IMR-90 (cell line): ENCODE measurements at regions not wholly inside any gene's neighbourhood (a gene's known extent, or its start where the extent isn't known, plus 50 kb on each side); places are given as distances from the start of the nearest gene placed in this dataset.

Experiments used
- ATAC-seq: fragments of 200-7000 bp; cut with Tn5 transposase; 2 replicates; pipeline ENCODE4 v1.9.1; 2020; ENCODE audit warnings: low read depth, mild to moderate bottlenecking, moderate library complexity
- BruUV-seq: library from RNA; stranded (reverse); fragments of 400-500 nt; replicated peaks from 2 replicates; lab custom pipeline; 2021; lab: Mats Ljungman, UMichigan
- CTCF ChIA-PET: fragments of 300-600 bp; formaldehyde crosslinking; extraction: SDS; loops from one replicate; lab custom pipeline; 2021; ENCODE audit warnings: antibody characterized with exemption; lab: Yijun Ruan, JAX
- POLR2A ChIA-PET: fragments of 300-600 bp; sonication (Branson Sonifier 250); formaldehyde crosslinking; loops from one replicate; lab custom pipeline; 2022; ENCODE audit warnings: antibody characterized with exemption; ENCODE audit not compliant: unreplicated experiment; lab: Charles Lee
- DNase-seq: peaks from one replicate; pipeline ENCODE4 v3.0.0; 2013
- H2AFZ ChIP-seq: replicated peaks from 2 replicates; pipeline ENCODE3; 2013; ENCODE audit warnings: low read length, mild to moderate bottlenecking; ENCODE audit not compliant: poor library complexity
- H2AK5ac ChIP-seq: 2 replicates; pipeline ENCODE4 v1.6.1; 2013; ENCODE audit warnings: low read depth, low read length, inconsistent platforms
- H2AK9ac ChIP-seq: replicated peaks from 2 replicates; pipeline ENCODE3; 2013; ENCODE audit warnings: mild to moderate bottlenecking, low read depth, low read length, moderate library complexity; ENCODE audit not compliant: poor library complexity
- H2BK120ac ChIP-seq: 2 replicates; pipeline ENCODE4 v1.6.1; 2013; ENCODE audit warnings: low read depth, low read length, inconsistent platforms
- H2BK15ac ChIP-seq: 3 replicates; pipeline ENCODE4 v1.6.1; 2013; ENCODE audit warnings: low read depth, low read length, inconsistent platforms
- H2BK20ac ChIP-seq: 2 replicates; pipeline ENCODE4 v1.6.1; 2013; ENCODE audit warnings: low read depth, mild to moderate bottlenecking, inconsistent platforms, low read length, moderate library complexity
- H2BK5ac ChIP-seq: 2 replicates; pipeline ENCODE4 v1.6.1; 2013; ENCODE audit warnings: mild to moderate bottlenecking, low read depth, low read length, inconsistent platforms; ENCODE audit not compliant: poor library complexity, severe bottlenecking
- H3K14ac ChIP-seq: replicated peaks from 2 replicates; pipeline ENCODE4 v1.6.1; 2013; ENCODE audit warnings: low read depth, low read length, inconsistent platforms
- H3K18ac ChIP-seq: 2 replicates; pipeline ENCODE4 v1.6.1; 2013; ENCODE audit warnings: low read depth, low read length, control low read depth
- H3K23ac ChIP-seq: 2 replicates; pipeline ENCODE4 v1.6.1; 2013; ENCODE audit warnings: low read depth, low read length, inconsistent platforms
- H3K27ac ChIP-seq: 2 replicates; pipeline ENCODE4 v1.5.1; 2013; ENCODE audit warnings: mild to moderate bottlenecking, control low read depth, low read length; ENCODE audit not compliant: insufficient read depth
- H3K27me3 ChIP-seq: 2 replicates; pipeline ENCODE4 v1.6.1; 2013; ENCODE audit warnings: low read length; ENCODE audit not compliant: control insufficient read depth, insufficient read depth
- H3K36me3 ChIP-seq: 2 replicates; pipeline ENCODE4 v1.6.1; 2013; ENCODE audit warnings: low read length, mixed read lengths; ENCODE audit not compliant: control insufficient read depth, insufficient read depth
- H3K4ac ChIP-seq: 2 replicates; pipeline ENCODE4 v1.6.1; 2013; ENCODE audit warnings: low read depth, low read length, inconsistent platforms
- H3K4me1 ChIP-seq: 2 replicates; pipeline ENCODE4 v1.6.1; 2013; ENCODE audit warnings: low read length, mixed read lengths; ENCODE audit not compliant: control insufficient read depth, insufficient read depth
- H3K4me2 ChIP-seq: 2 replicates; pipeline ENCODE4 v1.6.1; 2013; ENCODE audit warnings: low read depth, mild to moderate bottlenecking, control low read depth, low read length, moderate library complexity
- H3K4me3 ChIP-seq: 2 replicates; pipeline ENCODE4 v1.5.1; 2013; ENCODE audit warnings: low read depth, mild to moderate bottlenecking, control low read depth, low read length, moderate library complexity; ENCODE audit not compliant: insufficient read depth
- H3K56ac ChIP-seq: 2 replicates; pipeline ENCODE4 v1.6.1; 2013; ENCODE audit warnings: low read length, inconsistent platforms; ENCODE audit not compliant: insufficient read depth; ENCODE audit errors: extremely low read depth
- H3K79me1 ChIP-seq, 2 experiments: 2 replicates each; pipeline ENCODE4 v1.6.1; 2013; ENCODE audit warnings: low read length in 2 of 2, inconsistent platforms in 1 of 2, low read depth in 1 of 2
- H3K9ac ChIP-seq: 2 replicates; pipeline ENCODE4 v1.6.1; 2013; ENCODE audit warnings: low read depth, low read length, control low read depth
- H3K9me1 ChIP-seq: 2 replicates; pipeline ENCODE4 v1.6.1; 2013; ENCODE audit warnings: low read length, inconsistent platforms; ENCODE audit not compliant: insufficient read depth
- H3K9me3 ChIP-seq: 2 replicates; pipeline ENCODE4 v1.6.1; 2013; ENCODE audit warnings: low read length; ENCODE audit not compliant: control insufficient read depth, insufficient read depth
- H4K20me1 ChIP-seq: 2 replicates; pipeline ENCODE4 v1.6.1; 2013; ENCODE audit warnings: low read length, inconsistent platforms; ENCODE audit not compliant: insufficient read depth
- H4K5ac ChIP-seq: 2 replicates; pipeline ENCODE4 v1.6.1; 2013; ENCODE audit warnings: mild to moderate bottlenecking, low read depth, low read length, control low read depth
- H4K8ac ChIP-seq, 2 experiments: 2 replicates each; pipeline ENCODE4 v1.6.1; 2013; ENCODE audit warnings: low read depth in 2 of 2, low read length in 2 of 2, control low read depth in 1 of 2, inconsistent platforms in 1 of 2
- H4K91ac ChIP-seq: 2 replicates; pipeline ENCODE4 v1.6.1; 2013; ENCODE audit warnings: low read depth, low read length, inconsistent platforms; ENCODE audit not compliant: insufficient read depth
- BHLHE40 ChIP-seq: fragments of 150-350 bp; IDR thresholded peaks from 2 replicates; pipeline ENCODE4 v1.6.1; 2016; ENCODE audit warnings: mild to moderate bottlenecking, low read depth, low read length
- CEBPB ChIP-seq: IDR thresholded peaks from 2 replicates; pipeline ENCODE4 v1.6.1; 2012; ENCODE audit warnings: low read depth, low read length, improper control_type of control experiment
- CHD1 ChIP-seq: IDR thresholded peaks from 2 replicates; pipeline ENCODE4 v1.6.1; 2012; ENCODE audit warnings: low read depth, low read length, improper control_type of control experiment
- FOS ChIP-seq: fragments of 150-350 bp; IDR thresholded peaks from 2 replicates; pipeline ENCODE4 v1.6.1; 2016; ENCODE audit warnings: low read depth, low read length
- MAFK ChIP-seq: IDR thresholded peaks from 2 replicates; pipeline ENCODE4 v1.6.1; 2012; ENCODE audit warnings: low read depth, low read length, improper control_type of control experiment
- MAZ ChIP-seq: IDR thresholded peaks from 2 replicates; pipeline ENCODE4 v1.6.1; 2012; ENCODE audit warnings: low read depth, mild to moderate bottlenecking, low read length, improper control_type of control experiment, moderate library complexity, borderline replicate concordance
- MXI1 ChIP-seq: IDR thresholded peaks from 2 replicates; pipeline ENCODE4 v1.6.1; 2012; ENCODE audit warnings: low read depth, mild to moderate bottlenecking, low read length, moderate library complexity, borderline replicate concordance
- NFE2L2 ChIP-seq: fragments of 150-350 bp; IDR thresholded peaks from 2 replicates; pipeline ENCODE4 v1.6.1; 2016; ENCODE audit warnings: low read depth, mild to moderate bottlenecking, low read length
- POLR2A ChIP-seq: IDR thresholded peaks from 2 replicates; pipeline ENCODE4 v1.6.1; 2012; ENCODE audit warnings: mild to moderate bottlenecking, low read depth, low read length
- RAD21 ChIP-seq: IDR thresholded peaks from 2 replicates; pipeline ENCODE4 v1.6.1; 2012; ENCODE audit warnings: low read length, improper control_type of control experiment
- RCOR1 ChIP-seq: IDR thresholded peaks from 2 replicates; pipeline ENCODE4 v1.6.1; 2012; ENCODE audit warnings: mild to moderate bottlenecking, low read length, improper control_type of control experiment; ENCODE audit not compliant: insufficient replicate concordance
- RFX5 ChIP-seq: IDR thresholded peaks from 2 replicates; pipeline ENCODE4 v1.8.0; 2012; ENCODE audit warnings: low read depth, mild to moderate bottlenecking, low read length, moderate library complexity
- SMC3 ChIP-seq: fragments of 150-350 bp; IDR thresholded peaks from 2 replicates; pipeline ENCODE4 v1.6.1; 2016; ENCODE audit warnings: low read depth, mild to moderate bottlenecking, antibody characterized with exemption, low read length, moderate library complexity
- dilution Hi-C: fragments of 300-500 bp; cut with HindIII; formaldehyde crosslinking; loops from one replicate; pipeline ENCODE4 v1.14.3; 2018; ENCODE audit warnings: low sequenced_read_pairs; ENCODE audit not compliant: unreplicated experiment
- in situ Hi-C: fragments of 300-500 bp; cut with MboI; formaldehyde crosslinking; loops from 3 replicates; pipeline ENCODE4 v1.14.3; 2019; ENCODE audit warnings: low sequenced_read_pairs, inconsistent platforms, mixed read lengths
- intact Hi-C: fragments of 100-400 bp; cut with micrococcal nuclease; formaldehyde crosslinking; loops from 2 replicates; pipeline ENCODE4 v1.10.0; 2022
- TF ChIP-seq, protein P1 (sequence below): fragments of 150-350 bp; IDR thresholded peaks from 2 replicates; pipeline ENCODE4 v1.6.1; 2017; ENCODE audit warnings: mild to moderate bottlenecking, antibody characterized with exemption, low read length, low read depth
- TF ChIP-seq, protein P2 (sequence below): conservative IDR thresholded peaks from 2 replicates; pipeline ENCODE4 v1.5.1; 2012; ENCODE audit warnings: mild to moderate bottlenecking, low read depth, low read length, improper control_type of control experiment
- TF ChIP-seq, protein P3 (sequence below): fragments of 150-350 bp; IDR thresholded peaks from 2 replicates; pipeline ENCODE4 v1.6.1; 2016; ENCODE audit warnings: low read depth, mild to moderate bottlenecking, low read length, moderate library complexity, borderline replicate concordance

DNA sequence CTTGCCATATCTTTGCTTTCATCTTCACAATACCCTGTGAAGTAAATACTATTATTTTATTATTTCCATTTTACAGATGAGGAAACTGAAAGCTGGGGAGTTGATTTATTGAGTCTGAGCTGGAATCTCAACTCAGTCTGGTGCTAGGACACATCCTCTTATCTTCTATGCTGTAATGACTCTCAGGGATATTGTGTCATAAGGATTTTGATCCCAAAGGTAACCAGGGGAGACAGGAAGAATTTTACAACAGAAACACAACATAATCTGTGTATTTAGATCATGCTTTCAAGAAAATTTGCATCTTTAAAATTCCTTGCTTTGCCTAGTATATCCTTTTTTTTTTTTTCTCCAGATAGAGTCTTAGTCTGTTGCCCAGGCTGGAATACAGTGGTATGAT lies 123.3 kb upstream of the BTG1 start:
- no peak overlapping the region for H2AK5ac ChIP-seq
- H3K4ac ChIP-seq = no peak overlapping the region
- no peak overlapping the region for H3K14ac ChIP-seq
- no peak overlapping the region for H4K5ac ChIP-seq
- TF ChIP-seq MAZ = no peak
- no peak for TF ChIP-seq RCOR1
- TF ChIP-seq SMC3 = no peak
- no peak for TF ChIP-seq CEBPB
- no peak for TF ChIP-seq BHLHE40
- no peak for TF ChIP-seq RAD21
- no peak for TF ChIP-seq NFE2L2
- TF ChIP-seq MAFK = no peak
- TF ChIP-seq, protein P1, sequence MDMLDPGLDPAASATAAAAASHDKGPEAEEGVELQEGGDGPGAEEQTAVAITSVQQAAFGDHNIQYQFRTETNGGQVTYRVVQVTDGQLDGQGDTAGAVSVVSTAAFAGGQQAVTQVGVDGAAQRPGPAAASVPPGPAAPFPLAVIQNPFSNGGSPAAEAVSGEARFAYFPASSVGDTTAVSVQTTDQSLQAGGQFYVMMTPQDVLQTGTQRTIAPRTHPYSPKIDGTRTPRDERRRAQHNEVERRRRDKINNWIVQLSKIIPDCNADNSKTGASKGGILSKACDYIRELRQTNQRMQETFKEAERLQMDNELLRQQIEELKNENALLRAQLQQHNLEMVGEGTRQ = no peak
- no peak for TF ChIP-seq CHD1
- no peak for TF ChIP-seq POLR2A
- TF ChIP-seq FOS = no peak
- TF ChIP-seq RFX5 = no peak
- no peak for TF ChIP-seq MXI1
- TF ChIP-seq, protein P2, sequence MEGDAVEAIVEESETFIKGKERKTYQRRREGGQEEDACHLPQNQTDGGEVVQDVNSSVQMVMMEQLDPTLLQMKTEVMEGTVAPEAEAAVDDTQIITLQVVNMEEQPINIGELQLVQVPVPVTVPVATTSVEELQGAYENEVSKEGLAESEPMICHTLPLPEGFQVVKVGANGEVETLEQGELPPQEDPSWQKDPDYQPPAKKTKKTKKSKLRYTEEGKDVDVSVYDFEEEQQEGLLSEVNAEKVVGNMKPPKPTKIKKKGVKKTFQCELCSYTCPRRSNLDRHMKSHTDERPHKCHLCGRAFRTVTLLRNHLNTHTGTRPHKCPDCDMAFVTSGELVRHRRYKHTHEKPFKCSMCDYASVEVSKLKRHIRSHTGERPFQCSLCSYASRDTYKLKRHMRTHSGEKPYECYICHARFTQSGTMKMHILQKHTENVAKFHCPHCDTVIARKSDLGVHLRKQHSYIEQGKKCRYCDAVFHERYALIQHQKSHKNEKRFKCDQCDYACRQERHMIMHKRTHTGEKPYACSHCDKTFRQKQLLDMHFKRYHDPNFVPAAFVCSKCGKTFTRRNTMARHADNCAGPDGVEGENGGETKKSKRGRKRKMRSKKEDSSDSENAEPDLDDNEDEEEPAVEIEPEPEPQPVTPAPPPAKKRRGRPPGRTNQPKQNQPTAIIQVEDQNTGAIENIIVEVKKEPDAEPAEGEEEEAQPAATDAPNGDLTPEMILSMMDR = no peak
- TF ChIP-seq, protein P3, sequence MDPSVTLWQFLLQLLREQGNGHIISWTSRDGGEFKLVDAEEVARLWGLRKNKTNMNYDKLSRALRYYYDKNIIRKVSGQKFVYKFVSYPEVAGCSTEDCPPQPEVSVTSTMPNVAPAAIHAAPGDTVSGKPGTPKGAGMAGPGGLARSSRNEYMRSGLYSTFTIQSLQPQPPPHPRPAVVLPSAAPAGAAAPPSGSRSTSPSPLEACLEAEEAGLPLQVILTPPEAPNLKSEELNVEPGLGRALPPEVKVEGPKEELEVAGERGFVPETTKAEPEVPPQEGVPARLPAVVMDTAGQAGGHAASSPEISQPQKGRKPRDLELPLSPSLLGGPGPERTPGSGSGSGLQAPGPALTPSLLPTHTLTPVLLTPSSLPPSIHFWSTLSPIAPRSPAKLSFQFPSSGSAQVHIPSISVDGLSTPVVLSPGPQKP = no peak
- H3K18ac ChIP-seq = no peak overlapping the region
- no peak overlapping the region for H2AFZ ChIP-seq
- intact Hi-C loops = no loop called here
- no peak overlapping the region for H2BK20ac ChIP-seq
- no peak for ATAC-seq
- H3K9me3 ChIP-seq = no peaks in the 10 kb centered on the region
- in situ Hi-C loops = no loop called here
- no peak overlapping the region for H2BK120ac ChIP-seq
- POLR2A ChIA-PET = no interaction called here
- H3K27me3 ChIP-seq = no peaks in the 10 kb centered on the region; the same call in 1 of the 2 replicates
- H3K56ac ChIP-seq = no peak overlapping the region
- no peak overlapping the region for H4K91ac ChIP-seq
- H2BK5ac ChIP-seq = no peak overlapping the region
- H2BK15ac ChIP-seq = no peak overlapping the region
- no peak overlapping the region for H2AK9ac ChIP-seq
- DNase-seq = no peak
- H3K27ac ChIP-seq = no peak overlapping the region
- no peaks in the 10 kb centered on the region for H3K36me3 ChIP-seq
- H3K4me1 ChIP-seq = no peaks in the 10 kb centered on the region
- CTCF ChIA-PET = interaction anchor here (0.5 kb wide), 1 partner anchor 116 kb away, joined by 4 read pairs; no protein-coding TSS in a partner anchor
- H4K20me1 ChIP-seq = no peaks in the 10 kb centered on the region
- no peak overlapping the region for H3K9ac ChIP-seq
- no peak overlapping the region for H3K4me2 ChIP-seq
- no TSS peak for BruUV-seq
- no peak overlapping the region for H3K4me3 ChIP-seq
- dilution Hi-C loops = no loop called here
- no peaks in the 10 kb centered on the region for H3K79me1 ChIP-seq
- no peak overlapping the region for H3K23ac ChIP-seq
- no peaks in the 10 kb centered on the region for H3K9me1 ChIP-seq
- H4K8ac ChIP-seq = no peak overlapping the region
